OCI-LY3 (cell line): ENCODE measurements at regions not wholly inside any gene's neighbourhood (a gene's known extent, or its start where the extent isn't known, plus 50 kb on each side); places are given as distances from the start of the nearest gene placed in this dataset.

ENCODE experiments used
- H2AFZ ChIP-seq: fragments of 200-600, 300-600 bp; shearing (Covaris generic); 2 replicates; pipeline ENCODE4 v1.6.0; 2014; ENCODE audit warnings: antibody characterized with exemption, low read depth, low read length
- H3K27ac ChIP-seq: fragments of 200-600, 300-600 bp; sonication (generic); 2 replicates; pipeline ENCODE4 v1.5.1; 2014; ENCODE audit warnings: mild to moderate bottlenecking, low read length, moderate library complexity, mixed read lengths
- H3K27me3 ChIP-seq: fragments of 200-600, 300-600 bp; sonication (generic); 2 replicates; pipeline ENCODE4 v1.6.1; 2014; ENCODE audit warnings: low read depth, low read length, mixed read lengths
- H3K36me3 ChIP-seq: fragments of 200-600, 300-600 bp; sonication (generic); replicated peaks from 2 replicates; pipeline ENCODE3; 2014; ENCODE audit warnings: low read depth, low read length, mixed read lengths
- H3K4me1 ChIP-seq: fragments of 300-600, 200-600 bp; sonication (generic); 2 replicates; pipeline ENCODE4 v1.6.1; 2014; ENCODE audit warnings: low read length, mixed read lengths
- H3K4me2 ChIP-seq: fragments of 200-600, 300-600 bp; sonication (generic); 2 replicates; pipeline ENCODE4 v1.6.1; 2014; ENCODE audit warnings: low read length, mixed read lengths
- H3K4me3 ChIP-seq: fragments of 300-600, 200-600 bp; sonication (generic); 2 replicates; pipeline ENCODE4 v1.5.1; 2014; ENCODE audit warnings: antibody characterized with exemption, mild to moderate bottlenecking, low read length, moderate library complexity
- H3K79me2 ChIP-seq: fragments of 300-600, 200-600 bp; shearing (Covaris generic); 2 replicates; pipeline ENCODE4 v1.6.1; 2014; ENCODE audit warnings: mild to moderate bottlenecking, low read length, mixed read lengths
- H3K9ac ChIP-seq: fragments of 300-600, 200-600 bp; shearing (Covaris generic); 2 replicates; pipeline ENCODE4 v1.6.0; 2014; ENCODE audit warnings: mild to moderate bottlenecking, low read length, moderate library complexity
- H3K9me3 ChIP-seq: fragments of 200-600, 300-600 bp; shearing (Covaris generic); 2 replicates; pipeline ENCODE4 v1.6.1; 2014; ENCODE audit warnings: low read length, mixed read lengths; ENCODE audit not compliant: insufficient read depth
- H4K20me1 ChIP-seq: fragments of 200-600, 300-600 bp; sonication (generic); 2 replicates; pipeline ENCODE4 v1.6.1; 2016; ENCODE audit warnings: low read length, mixed read lengths; ENCODE audit not compliant: insufficient read depth
- EZH2phosphoT487 ChIP-seq: fragments of 200-600 bp; shearing (Covaris generic); IDR thresholded peaks from 2 replicates; pipeline ENCODE4 v1.6.1; 2018; ENCODE audit warnings: antibody characterized with exemption, mixed run types, low read depth
- TF ChIP-seq, protein P1 (sequence below): fragments of 200-600, 300-600 bp; sonication (generic); IDR thresholded peaks from 2 replicates; pipeline ENCODE4 v1.5.1; 2014; ENCODE audit warnings: antibody characterized with exemption, low read length, low read depth

DNA sequence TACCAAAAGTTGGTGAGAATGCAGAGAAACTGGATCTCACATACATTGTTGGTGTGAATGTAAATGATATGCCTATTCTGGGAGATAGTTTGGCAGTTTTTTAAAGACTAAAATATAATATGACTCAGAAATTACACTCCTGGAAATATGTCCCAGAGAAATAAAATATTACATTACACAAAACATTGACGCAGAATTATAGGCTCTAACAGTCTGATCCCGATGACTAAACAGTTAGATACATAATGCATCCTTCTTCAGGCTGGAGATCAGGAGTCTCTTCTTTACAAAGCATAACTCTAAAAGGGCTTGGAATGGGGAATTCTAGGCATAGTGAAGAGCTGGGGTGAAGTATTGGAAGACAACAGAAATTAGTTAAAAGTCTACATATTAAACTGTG lies 586.2 kb upstream of the NECTIN3 start:
- Histone ChIP-seq H3K4me1 (peaks cover 8% of the 10 kb centered on the region), H3K9ac (no peak overlapping the region), H3K27me3 (no peaks in the 10 kb centered on the region), H3K27ac (no peak overlapping the region), H3K9me3 (peaks cover 21% of the 10 kb centered on the region; the same call in 1 of the 2 replicates), H3K4me2 (no peak overlapping the region), H3K4me3 (no peak overlapping the region), H2AFZ (no peak overlapping the region), H4K20me1 (no peaks in the 10 kb centered on the region), H3K79me2 (no peaks in the 10 kb centered on the region), H3K36me3 (no peaks in the 10 kb centered on the region)
- no peak for TF ChIP-seq EZH2phosphoT487
- TF ChIP-seq, protein P1, sequence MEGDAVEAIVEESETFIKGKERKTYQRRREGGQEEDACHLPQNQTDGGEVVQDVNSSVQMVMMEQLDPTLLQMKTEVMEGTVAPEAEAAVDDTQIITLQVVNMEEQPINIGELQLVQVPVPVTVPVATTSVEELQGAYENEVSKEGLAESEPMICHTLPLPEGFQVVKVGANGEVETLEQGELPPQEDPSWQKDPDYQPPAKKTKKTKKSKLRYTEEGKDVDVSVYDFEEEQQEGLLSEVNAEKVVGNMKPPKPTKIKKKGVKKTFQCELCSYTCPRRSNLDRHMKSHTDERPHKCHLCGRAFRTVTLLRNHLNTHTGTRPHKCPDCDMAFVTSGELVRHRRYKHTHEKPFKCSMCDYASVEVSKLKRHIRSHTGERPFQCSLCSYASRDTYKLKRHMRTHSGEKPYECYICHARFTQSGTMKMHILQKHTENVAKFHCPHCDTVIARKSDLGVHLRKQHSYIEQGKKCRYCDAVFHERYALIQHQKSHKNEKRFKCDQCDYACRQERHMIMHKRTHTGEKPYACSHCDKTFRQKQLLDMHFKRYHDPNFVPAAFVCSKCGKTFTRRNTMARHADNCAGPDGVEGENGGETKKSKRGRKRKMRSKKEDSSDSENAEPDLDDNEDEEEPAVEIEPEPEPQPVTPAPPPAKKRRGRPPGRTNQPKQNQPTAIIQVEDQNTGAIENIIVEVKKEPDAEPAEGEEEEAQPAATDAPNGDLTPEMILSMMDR: no peak

DNA sequence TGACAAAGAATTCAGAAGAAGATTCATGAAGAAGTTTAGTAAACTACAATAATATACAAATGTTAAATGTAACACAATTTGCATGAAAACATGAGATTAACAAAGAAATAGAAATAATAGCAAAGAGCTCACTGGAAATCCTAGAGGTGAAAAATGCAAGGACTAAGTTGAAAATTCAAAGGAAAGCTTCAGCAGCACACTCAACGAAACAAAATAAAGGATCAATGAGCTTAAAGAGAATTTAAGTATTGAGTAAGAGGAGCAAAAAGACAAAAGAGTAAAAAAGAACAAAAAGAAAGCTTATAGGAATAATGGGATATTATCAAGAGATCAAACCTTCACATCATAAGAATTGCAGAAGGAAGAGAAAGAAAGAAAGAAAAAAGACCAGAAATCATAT lies 583.8 kb upstream of the NECTIN3 start:
- no peaks in the 10 kb centered on the region for H3K36me3 ChIP-seq
- H3K4me3 ChIP-seq: no peak overlapping the region
- no peak overlapping the region for H3K27ac ChIP-seq
- no peaks in the 10 kb centered on the region for H3K79me2 ChIP-seq
- no peak overlapping the region for H3K4me2 ChIP-seq
- H3K9me3 ChIP-seq: peaks cover 14% of the 10 kb centered on the region; the same call in 1 of the 2 replicates
- H4K20me1 ChIP-seq: no peaks in the 10 kb centered on the region
- H3K9ac ChIP-seq: no peak overlapping the region
- H2AFZ ChIP-seq: no peak overlapping the region
- TF ChIP-seq, protein P1: no peak
- TF ChIP-seq EZH2phosphoT487: no peak
- H3K4me1 ChIP-seq: peaks cover 10% of the 10 kb centered on the region
- H3K27me3 ChIP-seq: no peaks in the 10 kb centered on the region

DNA sequence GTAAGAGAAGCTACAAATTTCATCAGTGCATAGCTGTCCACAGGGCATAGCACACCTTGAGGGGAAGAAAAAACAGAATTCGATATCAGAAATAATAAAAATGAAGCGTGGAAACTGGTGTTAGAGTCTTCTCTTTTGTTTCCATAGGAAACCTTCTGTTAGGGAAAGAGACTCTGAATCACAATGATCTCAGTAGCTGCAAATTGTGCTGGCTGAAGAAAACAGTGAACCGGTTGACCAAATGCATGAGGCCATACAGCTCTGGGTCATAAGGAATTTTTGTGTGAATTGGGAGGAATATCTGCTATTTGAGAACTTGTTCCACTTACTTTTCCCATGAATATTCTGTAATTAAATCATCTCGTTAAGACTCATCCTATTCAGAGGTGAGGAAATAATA lies 580.2 kb upstream of the NECTIN3 start:
- Histone ChIP-seq H3K9me3 (0 out of 2 replicates have a peak, but pooled peaks cover 7% of the 10 kb centered on the region), H3K36me3 (no peaks in the 10 kb centered on the region), H2AFZ (no peak overlapping the region), H3K9ac (no peak overlapping the region), H4K20me1 (no peaks in the 10 kb centered on the region), H3K27ac (no peak overlapping the region), H3K79me2 (no peaks in the 10 kb centered on the region), H3K4me1 (peaks cover 33% of the 10 kb centered on the region), H3K27me3 (no peaks in the 10 kb centered on the region), H3K4me3 (no peak overlapping the region), H3K4me2 (no peak overlapping the region)
- no peak for TF ChIP-seq EZH2phosphoT487
- TF ChIP-seq, protein P1: no peak

DNA sequence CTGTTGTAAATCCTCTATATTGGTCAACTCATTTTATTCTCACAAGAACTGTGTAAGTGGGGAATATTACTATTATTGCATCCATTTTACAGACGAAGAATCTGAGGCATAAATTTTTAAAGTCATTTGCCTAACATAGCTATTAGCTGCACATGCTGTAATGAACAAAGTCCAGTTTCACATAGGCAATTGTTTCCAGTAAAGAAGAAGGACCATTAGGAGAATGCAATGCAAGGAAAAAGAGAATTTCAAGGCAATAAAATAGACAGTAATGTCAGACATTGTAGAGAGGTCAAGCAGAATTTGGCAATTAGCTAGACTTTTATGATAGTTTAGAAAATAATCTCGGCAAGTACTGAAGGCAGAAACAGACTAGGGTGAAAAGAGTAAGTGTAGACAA lies 578.7 kb upstream of the NECTIN3 start:
- peaks cover 33% of the 10 kb centered on the region for H3K4me1 ChIP-seq
- no peaks in the 10 kb centered on the region for H3K27me3 ChIP-seq
- no peaks in the 10 kb centered on the region for H4K20me1 ChIP-seq
- H3K27ac ChIP-seq: no peak overlapping the region
- no peak for TF ChIP-seq EZH2phosphoT487
- TF ChIP-seq, protein P1: no peak
- H3K36me3 ChIP-seq: no peaks in the 10 kb centered on the region
- no peak overlapping the region for H3K9ac ChIP-seq
- H3K4me3 ChIP-seq: no peak overlapping the region
- H2AFZ ChIP-seq: no peak overlapping the region
- no peaks in the 10 kb centered on the region for H3K79me2 ChIP-seq
- no peak overlapping the region; the same call in 1 of the 2 replicates for H3K4me2 ChIP-seq
- no peaks in the 10 kb centered on the region for H3K9me3 ChIP-seq
